ENCODE measurements at regions not wholly inside any gene's neighbourhood (a gene's known extent, or its start where the extent isn't known, plus 50 kb on each side); places are given as distances from the start of the nearest gene placed in this dataset.

DNA sequence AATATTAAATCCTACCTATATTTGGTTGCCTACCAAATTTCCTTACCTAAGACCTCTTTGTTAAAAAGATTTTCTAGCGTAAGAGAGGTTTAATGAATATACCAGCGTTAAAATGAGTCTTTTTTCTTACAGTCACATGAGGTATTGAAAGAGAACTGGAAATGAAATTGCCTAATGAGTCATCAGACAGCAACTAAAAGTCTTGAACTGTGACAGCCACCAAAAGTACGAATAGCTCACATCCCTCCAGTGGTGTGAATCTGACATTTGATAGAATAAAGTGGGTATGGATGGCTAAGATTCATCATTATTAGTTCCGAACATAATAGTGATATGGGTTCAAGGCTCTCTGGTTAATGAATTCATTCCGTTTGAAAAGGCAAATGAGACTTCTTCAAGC lies 1297.3 kb downstream of the AACS start:
- H3K27ac ChIP-seq (ENCODE audit: low read length) = no peak overlapping the region
- no peaks in the 10 kb centered on the region for H3K36me3 Mint-ChIP-seq
- no peaks in the 10 kb centered on the region for H3K36me3 ChIP-seq (ENCODE audit: control insufficient read depth, insufficient read depth, low read length)
- H3K9me3 ChIP-seq (ENCODE audit: control insufficient read depth, insufficient read depth, low read length) = no peaks in the 10 kb centered on the region
- DNase-seq (no peak), ATAC-seq (no peak)
- H3K4me1 Mint-ChIP-seq = no peaks in the 10 kb centered on the region
- no peaks in the 10 kb centered on the region for H3K4me1 ChIP-seq (ENCODE audit: control insufficient read depth, insufficient read depth, low read length)
- H3K27me3 ChIP-seq (ENCODE audit: control insufficient read depth, insufficient read depth, low read length) = no peaks in the 10 kb centered on the region
- WGBS (ENCODE audit: insufficient coverage) = 81% methylated on average over 5 of the region's 5 CpGs
- H3K4me3 ChIP-seq (ENCODE audit: low read length) = no peak overlapping the region
- no peak for TF ChIP-seq CTCF (IDR thresholded peaks at IDR 0.05)
- H3K4me3 Mint-ChIP-seq = no peak overlapping the region
- no peaks in the 10 kb centered on the region for H3K27me3 Mint-ChIP-seq (ENCODE audit: low read depth in 2 of 2)
- H3K9me3 Mint-ChIP-seq = peaks cover 10 to 13% of the 10 kb centered on the region in 2 donors
- intact Hi-C loops (cut with micrococcal nuclease) = no loop called here
- no peak overlapping the region for H3K27ac Mint-ChIP-seq

- H3K9me3 Mint-ChIP-seq = peaks cover 10 to 13% of the 10 kb centered on the region in 2 donors
- no peaks in the 10 kb centered on the region for H3K36me3 ChIP-seq (ENCODE audit: control insufficient read depth, insufficient read depth, low read length)
- no peaks in the 10 kb centered on the region for H3K27me3 Mint-ChIP-seq (ENCODE audit: low read depth in 2 of 2)
- H3K4me3 ChIP-seq (ENCODE audit: low read length) = no peak overlapping the region
- H3K4me3 Mint-ChIP-seq = no peak overlapping the region
- TF ChIP-seq CTCF (IDR thresholded peaks at IDR 0.05) = no peak
- no peaks in the 10 kb centered on the region for H3K27me3 ChIP-seq (ENCODE audit: control insufficient read depth, insufficient read depth, low read length)
- no peaks in the 10 kb centered on the region for H3K36me3 Mint-ChIP-seq
- ATAC-seq (no peak), DNase-seq (no peak)
- H3K4me1 ChIP-seq (ENCODE audit: control insufficient read depth, insufficient read depth, low read length) = no peaks in the 10 kb centered on the region
- WGBS (ENCODE audit: insufficient coverage) = 49% methylated on average over 8 of the region's 9 CpGs
- no peak overlapping the region for H3K27ac ChIP-seq (ENCODE audit: low read length)
- no peaks in the 10 kb centered on the region for H3K9me3 ChIP-seq (ENCODE audit: control insufficient read depth, insufficient read depth, low read length)
- H3K27ac Mint-ChIP-seq = no peak overlapping the region
- intact Hi-C loops (cut with micrococcal nuclease) = no loop called here
- H3K4me1 Mint-ChIP-seq = no peaks in the 10 kb centered on the region
These were observed 1297.7 kb downstream of the AACS start for GRCh38 chr12:126362964-126363363.

DNA sequence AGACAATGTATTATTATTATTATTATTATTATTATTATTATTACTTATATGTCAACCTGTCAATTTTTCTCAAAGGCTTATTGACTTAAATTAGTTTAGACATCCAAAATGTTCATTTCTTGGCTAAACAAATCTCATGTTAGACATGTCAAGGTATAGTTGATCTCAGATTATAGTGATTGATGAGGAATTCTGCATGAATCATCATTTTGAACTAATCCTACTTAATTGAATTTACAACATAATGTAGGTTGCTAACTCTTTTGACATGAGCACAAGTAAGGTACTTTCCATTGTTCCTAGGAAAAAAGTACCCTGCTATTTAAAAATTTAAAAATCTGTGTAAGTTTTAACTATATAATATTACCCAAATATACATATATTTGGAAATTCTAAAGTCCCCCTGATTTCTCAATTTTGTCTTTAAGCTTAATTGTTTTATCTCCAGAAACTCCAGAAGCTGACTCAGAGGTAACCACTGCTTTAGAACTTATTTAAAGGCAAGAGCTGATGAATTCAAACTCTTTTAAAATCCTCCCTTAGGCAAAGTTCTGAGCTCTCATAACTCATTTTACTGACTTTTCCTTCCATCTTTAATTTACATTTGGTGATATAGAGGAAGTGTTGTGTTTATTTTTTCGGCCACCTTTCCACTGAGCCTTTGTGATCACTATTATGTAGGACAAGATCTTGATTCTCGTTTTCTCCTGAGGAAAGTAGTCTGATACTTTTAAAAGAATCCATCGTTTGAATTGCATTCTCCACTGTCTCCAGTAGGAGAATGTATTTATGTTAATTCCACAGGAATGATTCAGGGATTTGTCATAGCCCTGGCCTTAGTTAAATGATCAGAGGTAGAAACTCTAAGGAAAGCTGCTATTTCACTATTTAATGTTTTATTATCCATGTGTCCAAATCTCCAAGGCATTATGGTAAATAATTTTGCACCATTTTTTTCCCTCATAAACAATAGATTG lies 1304.5 kb downstream of the AACS start:
- no peak overlapping the region for H3K27ac ChIP-seq (ENCODE audit: low read length)
- no peaks in the 10 kb centered on the region for H3K36me3 ChIP-seq (ENCODE audit: control insufficient read depth, insufficient read depth, low read length)
- no peaks in the 10 kb centered on the region for H3K4me1 ChIP-seq (ENCODE audit: control insufficient read depth, insufficient read depth, low read length)
- intact Hi-C loops (cut with micrococcal nuclease) = no loop called here
- no peak for ATAC-seq
- H3K4me1 Mint-ChIP-seq = no peaks in the 10 kb centered on the region
- no peak overlapping the region for H3K4me3 ChIP-seq (ENCODE audit: low read length)
- TF ChIP-seq CTCF (IDR thresholded peaks at IDR 0.05) = no peak
- DNase-seq = no peak
- no peak overlapping the region for H3K4me3 Mint-ChIP-seq
- H3K36me3 Mint-ChIP-seq = no peaks in the 10 kb centered on the region
- H3K9me3 ChIP-seq (ENCODE audit: control insufficient read depth, insufficient read depth, low read length) = no peaks in the 10 kb centered on the region
- no peaks in the 10 kb centered on the region for H3K27me3 ChIP-seq (ENCODE audit: control insufficient read depth, insufficient read depth, low read length)
- no peaks in the 10 kb centered on the region for H3K27me3 Mint-ChIP-seq (ENCODE audit: low read depth in 2 of 2)
- WGBS (ENCODE audit: insufficient coverage) = 77% methylated on average over 3 of the region's 3 CpGs
- H3K9me3 Mint-ChIP-seq = peaks cover 8 to 11% of the 10 kb centered on the region in 2 donors
- H3K27ac Mint-ChIP-seq = no peak overlapping the region

All from natural killer cell (primary cell).